ENCODE measurements at regions not wholly inside any gene's neighbourhood (a gene's known extent, or its start where the extent isn't known, plus 50 kb on each side); places are given as distances from the start of the nearest gene placed in this dataset.
A peak's percentile ranks its signal among the peaks of the same experiment; 100 is the strongest.
"Not testable (repeated sequence)": the region's sequence is repeated elsewhere in the genome, so short reads cannot be mapped to it uniquely, and the experiment has no call there.

DNA sequence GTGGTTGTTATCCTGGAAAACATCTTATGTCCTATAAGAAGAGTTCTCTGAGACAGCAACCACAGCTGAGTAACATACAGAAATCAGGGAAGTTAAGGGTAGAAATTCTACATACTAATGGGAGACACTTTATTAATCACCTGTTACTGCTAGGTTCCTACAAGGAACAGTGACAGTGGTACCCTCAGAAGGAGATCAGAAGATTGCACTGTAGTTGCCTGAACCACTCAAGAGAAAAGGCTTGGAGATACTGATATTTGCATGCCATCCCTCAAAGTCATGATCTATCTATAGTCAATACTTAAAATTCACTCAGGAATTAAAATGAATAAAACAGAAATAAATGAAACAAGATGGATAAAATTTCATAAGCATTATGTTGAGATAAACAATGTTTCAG, 136.0 kb downstream of the LMLN start:
- no peak for DNase-seq (ENCODE audit: low read depth)

DNA sequence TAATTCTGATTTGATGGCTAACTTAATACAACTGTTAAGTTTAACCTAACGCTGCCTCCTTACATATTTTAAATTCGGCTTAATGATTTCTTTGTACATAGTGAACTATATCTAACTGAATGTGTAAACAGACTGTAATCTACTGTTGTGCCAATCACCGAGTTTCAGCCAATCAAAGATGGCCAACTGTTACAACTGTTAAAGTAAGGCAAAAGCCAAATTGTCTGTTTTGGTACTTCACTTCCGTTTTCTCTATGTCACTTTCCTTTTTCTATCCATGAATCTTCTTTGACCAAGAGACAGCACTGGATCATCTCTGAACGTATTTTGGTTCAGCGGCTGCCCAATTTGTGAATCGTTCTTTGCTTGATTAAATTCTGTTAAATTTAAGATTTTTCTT, 137.0 kb downstream of the LMLN start:
- DNase-seq (ENCODE audit: low read depth) = no peak

DNA sequence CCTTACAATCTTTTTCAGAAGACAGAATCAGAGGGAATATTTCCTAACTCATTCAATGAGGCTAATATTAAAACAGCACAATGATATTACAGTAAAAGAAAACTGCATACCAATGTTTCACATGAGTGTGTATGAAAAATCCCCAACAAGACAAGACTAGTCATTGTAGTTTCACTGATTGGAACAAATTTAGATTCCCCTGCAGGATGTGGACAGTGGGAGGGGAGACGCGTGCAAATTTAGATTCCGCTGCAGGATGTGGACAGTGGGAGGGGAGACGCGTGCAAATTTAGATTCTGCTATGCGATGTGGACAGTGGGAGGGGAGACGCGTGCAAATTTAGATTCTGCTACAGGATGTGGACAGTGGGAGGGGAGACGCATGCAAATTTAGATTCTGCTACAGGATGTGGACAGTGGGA, 138.7 kb downstream of the LMLN start:
- DNase-seq (ENCODE audit: low read depth) = peak; percentile 57

DNA sequence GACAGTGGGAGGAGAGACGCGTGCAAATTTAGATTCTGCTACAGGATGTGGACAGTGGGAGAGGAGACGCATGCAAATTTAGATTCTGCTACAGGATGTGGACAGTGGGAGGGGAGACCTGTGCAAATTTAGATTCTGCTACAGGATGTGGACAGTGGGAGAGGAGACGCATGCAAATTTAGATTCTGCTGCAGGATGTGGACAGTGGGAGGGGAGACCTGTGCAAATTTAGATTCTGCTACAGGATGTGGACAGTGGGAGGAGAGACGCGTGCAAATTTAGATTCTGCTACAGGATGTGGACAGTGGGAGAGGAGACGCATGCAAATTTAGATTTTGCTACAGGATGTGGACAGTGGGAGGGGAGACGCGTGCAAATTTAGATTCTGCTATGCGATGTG, 143.1 kb downstream of the LMLN start:
- not testable (repeated sequence) for DNase-seq (ENCODE audit: low read depth)

DNA sequence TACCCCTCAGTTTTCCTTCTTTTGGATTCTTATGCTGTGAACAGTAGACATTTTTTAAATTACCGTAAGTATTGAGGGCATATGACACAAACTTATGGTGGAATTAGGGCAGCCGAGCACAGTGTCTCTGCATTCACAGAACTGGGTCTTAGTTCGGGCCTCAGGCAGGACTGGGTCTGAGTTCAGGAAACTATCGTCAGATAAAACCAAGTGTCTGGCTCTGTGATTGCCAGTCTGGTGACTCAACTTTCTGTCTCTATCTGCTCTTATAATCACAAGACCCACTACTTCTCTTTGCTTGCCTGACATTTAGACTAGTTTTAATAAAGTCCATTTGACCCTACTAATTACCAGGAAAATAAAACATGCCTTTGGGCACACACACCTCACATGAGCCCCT, 146.2 kb downstream of the LMLN start:
- no peak for DNase-seq (ENCODE audit: low read depth)

DNA sequence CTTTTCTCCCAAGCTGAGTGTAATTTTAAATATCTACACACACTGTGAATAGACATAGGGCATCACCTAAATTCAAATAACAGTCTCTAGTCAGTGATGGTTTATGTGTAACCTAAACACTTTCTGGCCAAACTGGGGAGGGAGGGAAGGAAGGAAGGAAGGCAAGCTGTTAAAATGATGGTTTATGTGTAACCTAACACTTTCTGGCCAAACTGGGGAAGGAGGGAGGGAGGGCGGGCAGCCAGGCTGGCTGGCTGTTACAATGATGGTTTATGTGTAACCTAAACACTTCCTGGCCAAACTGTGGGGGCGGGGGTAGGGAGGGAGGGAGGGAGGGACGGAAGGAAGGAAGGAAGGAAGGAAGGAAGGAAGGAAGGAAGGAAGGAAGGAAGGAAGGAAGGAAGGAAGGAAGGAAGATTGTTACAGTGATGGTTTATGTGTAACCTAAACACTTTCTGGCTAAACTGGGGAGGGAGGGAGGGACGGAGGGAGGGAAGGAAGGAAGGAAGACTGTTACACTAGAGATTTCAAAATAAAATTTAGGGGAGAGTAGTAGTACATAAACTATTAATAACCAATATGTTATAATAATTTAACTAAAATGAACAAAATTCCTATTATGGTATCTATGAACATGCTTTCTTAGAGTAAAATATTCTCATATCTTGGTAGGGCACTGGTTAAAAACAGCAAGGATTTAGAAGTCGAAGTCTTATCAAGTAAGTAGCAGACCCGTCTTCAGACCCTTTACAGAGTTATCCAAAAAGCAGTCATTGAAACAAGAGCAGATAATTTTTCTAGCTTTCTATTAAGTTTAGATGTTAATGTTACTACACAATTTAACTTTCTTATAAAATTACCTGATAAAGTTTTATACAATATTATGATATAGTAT, 148.1 kb downstream of the LMLN start:
- peak; percentile 11 for DNase-seq (ENCODE audit: low read depth)

DNA sequence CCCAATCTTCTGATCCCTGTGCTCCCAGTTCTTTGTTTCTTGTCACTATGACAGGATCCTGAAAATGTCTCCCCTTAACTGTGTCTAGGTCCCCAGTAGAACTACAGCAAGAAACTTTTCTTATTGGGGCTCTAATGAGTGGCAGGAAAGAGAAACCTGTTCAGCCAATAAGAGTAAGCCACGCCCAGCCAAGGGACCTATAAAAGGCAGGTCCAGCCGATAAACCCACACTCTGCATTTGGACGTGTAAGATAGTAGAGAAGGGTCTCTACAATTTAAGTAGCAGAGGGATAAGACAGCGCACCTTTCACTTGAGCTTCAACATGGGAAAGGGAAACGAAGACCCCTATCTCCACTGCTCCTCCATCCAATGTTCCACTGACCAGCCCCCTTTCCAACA, 149.9 kb downstream of the LMLN start:
- DNase-seq (ENCODE audit: low read depth) = no peak

DNA sequence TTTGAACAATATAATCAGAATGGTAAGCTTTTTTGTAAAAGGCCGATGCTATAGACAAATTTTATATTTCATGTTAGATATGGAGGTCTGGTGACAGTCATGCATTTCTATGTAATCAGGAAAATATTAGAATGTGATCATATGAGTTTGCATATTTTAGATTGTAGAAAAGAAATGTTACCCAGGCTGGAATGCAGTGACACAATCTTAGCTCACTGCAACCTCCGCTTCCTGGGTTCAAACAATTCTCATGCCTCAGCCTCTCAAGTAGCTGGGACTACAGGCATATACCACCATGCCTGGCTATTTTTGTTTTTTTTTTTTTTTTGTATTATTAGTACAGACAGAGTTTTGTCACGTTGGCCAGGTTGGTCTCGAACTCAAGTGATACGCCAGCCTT, 152.0 kb downstream of the LMLN start:
- no peak for DNase-seq (ENCODE audit: low read depth)

DNA sequence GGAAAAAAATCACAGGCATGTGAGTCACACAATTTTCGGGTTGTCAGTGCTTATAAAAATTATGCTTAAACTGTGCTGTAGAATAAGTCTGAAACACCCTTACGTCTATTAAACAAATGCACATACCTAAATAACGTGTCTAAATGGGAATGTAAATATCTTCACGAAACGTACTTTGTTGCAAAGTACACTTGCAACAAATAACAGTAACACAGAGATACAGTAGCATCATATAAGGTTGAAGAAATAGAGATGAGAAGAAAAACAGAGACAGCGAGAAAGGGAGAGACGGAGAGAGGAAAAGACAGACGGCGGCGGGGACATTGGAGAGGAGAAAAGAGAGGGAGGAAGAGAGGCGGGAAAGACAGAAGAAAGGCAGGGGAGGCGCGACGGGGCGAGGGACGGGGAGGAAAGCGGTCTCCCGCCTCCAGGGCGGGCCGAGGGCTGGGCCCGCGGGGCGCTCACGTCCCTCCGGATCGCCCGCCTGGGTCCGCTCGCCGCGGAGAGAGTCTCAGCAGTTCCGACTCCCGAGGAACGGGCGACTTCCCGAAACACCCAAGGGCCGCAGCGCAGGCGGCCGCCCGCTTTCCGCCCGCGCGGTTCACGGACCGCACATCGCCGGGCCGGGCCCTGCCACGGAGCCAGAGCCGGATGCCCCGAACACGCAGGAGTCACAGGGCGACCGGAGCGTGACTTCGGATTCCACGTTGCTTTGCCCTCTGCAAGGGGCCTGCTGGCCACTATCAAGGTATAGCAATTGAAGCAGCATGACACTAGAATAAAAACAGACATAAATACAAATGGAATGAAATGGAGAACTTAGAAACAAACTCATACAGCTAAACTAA, 153.4 kb downstream of the LMLN start:
- DNase-seq (ENCODE audit: low read depth) = no peak

DNA sequence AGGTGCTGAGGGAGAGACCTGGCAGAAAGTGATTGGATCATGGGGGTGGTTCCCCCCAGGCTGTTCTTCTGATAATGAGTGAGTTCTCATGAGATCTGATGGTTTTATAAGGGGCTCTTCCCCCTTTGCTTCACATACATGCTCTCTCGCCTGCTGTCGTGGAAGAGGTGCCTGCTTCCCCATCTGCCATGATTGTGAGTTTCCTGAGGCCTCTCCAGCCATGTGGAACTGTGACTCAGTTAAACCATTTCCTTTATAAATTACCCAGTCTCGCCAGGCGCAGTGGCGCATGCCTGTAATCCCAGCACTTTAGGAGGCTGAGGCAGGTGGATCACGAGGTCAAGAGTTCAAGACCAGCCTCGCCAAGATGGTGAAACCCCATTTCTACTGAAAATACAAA, 154.5 kb downstream of the LMLN start:
- not testable (repeated sequence) for DNase-seq (ENCODE audit: low read depth)

DNA sequence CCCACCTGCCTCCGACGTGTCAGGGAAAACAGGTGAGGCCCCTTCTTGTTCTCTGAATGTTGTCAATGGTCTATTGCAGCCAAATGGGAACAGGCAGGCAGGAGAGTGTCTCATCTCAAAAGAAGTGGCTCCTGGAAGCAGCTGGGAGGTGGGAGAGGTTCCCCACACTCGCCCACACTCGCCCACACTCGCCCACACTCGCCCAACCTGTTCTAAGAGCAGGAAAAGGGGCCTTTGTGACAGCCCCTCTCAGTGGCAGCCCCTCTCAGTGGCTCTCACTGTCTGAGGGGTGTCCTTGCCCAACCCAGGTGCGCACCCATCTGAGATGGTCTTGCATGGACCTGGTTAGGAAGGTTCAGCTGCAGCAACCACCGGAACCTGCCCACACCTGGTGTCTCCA, 162.2 kb downstream of the LMLN start:
- DNase-seq (ENCODE audit: low read depth) = not testable (repeated sequence)

DNA sequence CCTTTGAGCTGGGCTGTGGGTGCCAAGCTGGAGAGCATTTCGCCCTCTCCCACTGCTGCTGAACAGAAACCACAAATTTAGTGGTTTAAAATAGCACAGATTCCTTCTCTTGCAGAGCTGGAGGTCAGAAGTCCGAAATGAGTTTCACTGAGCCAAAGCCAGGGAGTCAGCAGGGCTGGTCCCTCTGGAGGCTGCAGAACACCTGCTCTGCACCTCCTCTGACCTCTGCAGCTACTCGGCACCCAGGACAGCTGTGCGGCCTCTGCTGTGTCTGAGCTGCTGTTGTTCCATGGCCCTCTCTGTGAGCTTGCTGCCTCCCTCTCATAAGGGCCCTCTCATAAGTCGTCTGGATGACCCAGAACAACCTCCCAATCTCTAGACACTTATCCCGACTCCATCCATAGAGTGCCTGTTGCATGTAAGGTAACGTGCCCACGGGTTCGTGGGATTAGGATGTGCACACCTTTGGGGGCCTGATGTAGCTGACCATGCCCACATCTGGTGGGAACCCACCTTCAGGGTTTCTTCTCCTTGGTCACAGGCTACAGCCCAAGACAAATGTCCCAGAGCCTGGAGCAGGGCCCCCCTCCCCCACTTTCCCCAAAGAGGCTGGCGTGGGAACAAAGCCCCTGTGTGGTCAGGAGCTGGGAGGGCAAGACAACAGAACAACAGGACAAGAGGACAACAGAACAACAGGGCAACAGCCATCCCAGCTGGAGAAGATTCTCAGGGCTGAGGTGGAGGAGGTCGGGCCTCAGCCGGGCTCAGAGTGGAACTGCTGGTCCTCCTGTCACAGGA, 177.2 kb downstream of the LMLN start:
- DNase-seq (ENCODE audit: low read depth) = not testable (repeated sequence)

DNA sequence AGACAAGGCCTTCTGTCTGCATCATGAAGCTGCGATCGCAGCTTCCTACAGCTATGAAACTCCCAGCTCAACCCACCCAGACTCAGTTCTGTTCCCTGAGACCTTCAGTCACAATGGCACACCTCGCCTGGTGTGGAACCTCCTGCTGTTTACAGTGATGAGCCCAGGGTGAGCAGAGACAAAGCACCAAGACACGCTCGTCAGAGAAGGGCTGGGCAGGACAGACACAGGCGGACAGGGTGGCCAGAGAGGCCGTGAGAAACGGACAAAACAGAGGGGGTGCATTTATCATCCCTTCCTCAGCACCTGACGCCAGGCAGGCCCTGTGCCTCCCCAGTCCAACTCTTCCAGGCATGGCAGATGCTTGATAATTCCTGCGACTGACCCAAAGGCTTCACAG, 178.2 kb downstream of the LMLN start:
- DNase-seq (ENCODE audit: low read depth) = not testable (repeated sequence)

DNA sequence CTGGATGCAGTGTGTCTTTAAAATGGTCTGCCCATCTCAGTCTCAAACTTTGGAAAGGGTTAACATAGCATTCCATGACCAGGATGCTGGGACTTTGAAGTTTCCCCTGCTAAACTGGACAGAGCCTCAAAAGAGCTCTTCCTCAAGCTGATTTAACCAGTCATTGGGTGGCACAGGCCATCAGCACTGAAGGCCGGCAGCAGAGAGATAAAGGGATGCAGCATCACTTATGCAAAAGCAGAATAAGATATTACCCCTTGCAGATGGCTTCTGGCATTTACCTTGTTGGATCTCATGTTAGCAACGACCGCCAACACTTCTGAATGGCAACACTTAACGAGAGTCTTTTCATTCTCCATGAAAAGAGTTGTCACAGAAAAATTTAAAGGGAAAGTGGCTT, 179.0 kb downstream of the LMLN start:
- peak; percentile 4 for DNase-seq (ENCODE audit: low read depth)

DNA sequence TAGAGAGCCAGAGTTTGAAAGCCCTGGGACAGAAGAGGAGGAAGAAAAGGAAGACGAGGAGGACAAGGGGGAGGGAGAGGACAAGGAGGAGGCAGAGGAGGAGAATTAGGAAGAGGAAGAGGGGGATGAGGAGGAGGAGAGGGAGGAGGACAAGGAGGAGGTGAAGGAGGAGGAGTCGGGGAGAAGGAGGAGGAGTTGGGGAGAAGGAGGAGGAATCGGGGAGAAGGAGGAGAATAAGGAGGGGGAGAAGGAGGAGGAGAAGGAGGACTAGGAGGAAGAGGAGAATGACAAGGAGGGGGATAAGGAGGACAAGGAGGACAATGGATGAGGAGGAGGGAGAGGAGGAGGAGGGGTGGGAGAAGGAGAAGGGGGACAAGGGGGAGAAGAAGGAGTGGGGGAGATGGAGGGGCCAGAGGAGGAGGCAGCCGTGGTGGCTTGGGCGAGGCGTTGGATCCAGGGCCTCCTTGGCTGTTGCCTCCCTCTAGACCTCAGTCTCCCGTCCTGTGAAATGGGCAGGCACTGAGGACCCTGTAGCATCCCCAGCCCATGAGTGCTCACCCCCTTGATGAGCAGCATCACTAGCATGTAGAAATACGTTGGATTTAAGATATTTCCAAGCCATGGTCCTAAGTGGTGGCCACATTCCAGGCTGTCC, 179.6 kb downstream of the LMLN start:
- peak; percentile 68 for DNase-seq (ENCODE audit: low read depth)

DNA sequence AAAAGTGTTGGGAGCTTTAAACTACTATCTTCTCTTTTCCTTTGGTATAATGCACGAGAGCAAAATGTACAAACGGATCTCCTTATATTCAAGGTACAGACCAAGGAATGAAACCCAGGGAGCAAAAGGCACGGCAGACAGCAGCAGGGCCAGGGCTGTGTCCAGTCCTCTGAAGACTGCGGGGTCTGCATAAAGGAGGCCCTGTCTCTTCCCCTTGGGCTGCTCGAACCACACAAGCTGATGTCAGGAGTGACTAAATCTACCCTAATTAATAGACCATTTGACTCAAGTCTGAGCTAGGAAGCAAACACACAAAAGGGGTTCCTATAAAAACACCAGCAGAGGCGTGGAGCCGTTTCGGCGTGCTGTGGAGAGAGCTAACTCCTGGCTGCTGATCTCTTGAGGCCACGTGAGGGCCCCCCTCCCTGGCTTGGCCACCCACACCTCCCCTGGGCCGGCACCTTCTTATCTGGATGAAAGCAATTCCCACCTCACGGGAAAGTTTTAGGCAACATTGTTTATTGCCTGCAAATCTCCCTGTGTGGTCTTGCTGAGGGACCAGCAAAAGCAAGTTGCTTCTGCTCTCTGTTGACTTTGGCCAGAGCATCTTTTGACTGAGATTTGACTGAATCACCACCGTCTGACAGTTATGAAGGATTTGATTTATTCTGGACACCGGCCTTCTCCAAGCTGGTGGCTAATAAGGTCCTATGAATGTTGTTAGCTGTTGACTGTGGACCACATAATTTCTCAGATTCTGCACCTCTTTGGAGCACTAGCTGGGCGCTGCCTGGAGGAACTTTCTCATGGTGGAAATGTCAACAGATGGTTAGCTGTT, 183.5 kb downstream of the LMLN start:
- DNase-seq (ENCODE audit: low read depth) = peak; percentile 10

DNA sequence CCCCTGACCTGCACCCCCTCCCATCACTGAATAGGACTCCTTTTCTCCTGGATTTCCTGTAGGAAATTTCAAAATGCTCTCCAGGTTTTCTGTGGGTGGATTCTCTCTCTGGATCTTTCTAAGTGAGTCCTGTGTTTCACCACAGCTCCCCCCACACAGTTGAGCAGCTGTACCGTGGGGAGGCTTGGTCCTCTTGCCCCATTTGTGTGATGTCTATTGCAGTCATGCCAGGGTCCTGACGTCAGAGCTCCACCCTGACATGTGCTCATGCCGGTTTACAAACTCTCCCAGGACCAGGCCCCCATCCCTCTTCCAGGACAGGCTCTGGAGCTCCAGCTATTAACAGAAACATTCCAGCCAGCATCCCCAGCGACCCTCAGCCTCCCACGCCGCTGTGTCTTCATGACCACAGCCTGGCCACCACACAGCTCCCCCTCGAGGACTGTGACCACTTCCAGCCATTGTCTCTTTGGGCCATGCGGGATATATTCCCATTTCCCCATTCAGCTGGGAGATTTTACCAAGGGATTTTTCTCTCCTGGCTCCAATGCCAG, 185.3 kb downstream of the LMLN start:
- DNase-seq (ENCODE audit: low read depth) = peak; percentile 76

DNA sequence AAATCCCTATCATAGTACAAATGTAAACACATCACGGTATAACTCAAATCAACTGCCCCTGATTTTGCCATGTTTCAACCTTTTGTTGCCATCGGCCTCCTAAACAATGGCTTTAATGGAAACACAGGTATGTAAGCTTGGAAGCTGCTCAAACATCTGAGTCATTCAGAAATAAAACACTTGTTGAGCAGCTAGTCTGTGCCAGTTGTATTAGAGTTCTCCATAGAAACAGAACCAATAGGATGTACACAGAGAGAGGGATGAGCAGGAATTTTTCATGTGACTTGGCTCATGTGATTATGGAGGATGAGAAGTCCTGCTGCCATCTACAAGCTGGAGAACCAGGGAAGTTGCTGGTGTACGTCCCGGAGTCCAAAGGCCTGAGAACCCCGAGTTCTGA, 186.1 kb downstream of the LMLN start:
- not testable (repeated sequence) for DNase-seq (ENCODE audit: low read depth)

DNA sequence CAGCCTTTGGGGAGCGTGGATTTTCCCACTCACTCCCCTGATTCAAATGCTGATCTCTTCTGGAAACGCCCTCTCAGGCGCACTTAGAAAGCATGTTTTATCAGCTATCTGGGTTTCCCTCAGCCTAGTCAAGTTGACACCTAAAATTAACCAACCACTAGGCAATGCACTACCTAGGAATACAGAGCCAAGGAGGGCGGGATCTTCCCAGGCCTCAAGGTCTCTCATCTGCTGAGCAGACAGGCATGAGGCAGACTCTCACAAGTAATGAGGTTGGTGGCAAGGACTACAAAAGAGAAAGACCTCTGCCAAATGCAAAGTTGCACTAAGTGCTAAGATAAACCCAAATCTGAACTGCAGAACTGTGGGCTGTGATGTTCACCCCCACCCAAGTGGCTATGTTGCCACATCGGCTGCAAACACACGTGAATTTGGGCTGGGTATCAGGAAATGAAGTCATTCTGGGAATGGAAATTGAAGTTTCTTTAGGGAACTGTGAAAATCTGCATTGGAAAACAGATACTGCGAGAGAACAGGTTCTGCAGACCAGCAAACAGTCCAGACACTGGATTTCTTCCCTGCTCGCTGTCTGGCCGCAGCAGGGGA, 186.6 kb downstream of the LMLN start:
- DNase-seq (ENCODE audit: low read depth) = not testable (repeated sequence)

DNA sequence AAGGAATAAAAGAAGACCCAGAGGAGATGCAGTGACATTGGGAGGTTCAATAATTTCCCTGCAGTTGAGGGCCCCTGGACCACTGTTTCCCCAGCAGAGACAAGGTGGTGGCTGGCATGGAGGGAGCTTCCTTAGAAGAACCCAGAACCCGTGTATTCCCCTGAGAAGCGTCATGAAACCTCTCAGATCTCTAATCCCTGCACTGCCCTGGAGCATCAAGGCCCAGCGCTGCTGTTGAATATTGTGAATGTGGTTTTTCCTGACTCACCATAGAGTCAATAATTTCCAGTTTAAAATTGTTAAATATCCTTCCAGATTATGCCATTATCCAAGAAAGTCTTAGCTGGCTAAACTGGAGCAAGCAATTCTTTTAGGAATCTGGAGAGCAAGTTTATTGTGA, 187.2 kb downstream of the LMLN start:
- DNase-seq (ENCODE audit: low read depth) = not testable (repeated sequence)
